ENCODE measurements at regions not wholly inside any gene's neighbourhood (a gene's known extent, or its start where the extent isn't known, plus 50 kb on each side); places are given as distances from the start of the nearest gene placed in this dataset.

GRCh38 chr9:88678008-88678407, 143.0 kb downstream of the NXNL2 start:
- no peaks in the 10 kb centered on the region for H3K27me3 Mint-ChIP-seq (ENCODE audit: unreplicated experiment)
- intact Hi-C loops (cut with micrococcal nuclease; ENCODE audit: unreplicated experiment): no loop called here
- no peaks in the 10 kb centered on the region for H3K9me3 Mint-ChIP-seq (ENCODE audit: low read depth, unreplicated experiment)
- BruUV-seq (replicated peaks): no TSS peak
- TF ChIP-seq CTCF (IDR thresholded peaks at IDR 0.05; ENCODE audit: unreplicated experiment): no peak
- no peaks in the 10 kb centered on the region for H3K4me1 Mint-ChIP-seq (ENCODE audit: low read depth, unreplicated experiment)
- no peak for DNase-seq
- no peak overlapping the region for H3K27ac Mint-ChIP-seq (ENCODE audit: unreplicated experiment)
- H3K4me3 Mint-ChIP-seq (ENCODE audit: low read depth, unreplicated experiment): no peak overlapping the region
- no peaks in the 10 kb centered on the region for H3K36me3 Mint-ChIP-seq (ENCODE audit: insufficient read depth, unreplicated experiment)
- CTCF ChIA-PET: no interaction called here

GRCh38 chr9:88678431-88678830, 143.5 kb downstream of the NXNL2 start:
- H3K9me3 Mint-ChIP-seq (ENCODE audit: low read depth, unreplicated experiment): no peaks in the 10 kb centered on the region
- TF ChIP-seq CTCF (IDR thresholded peaks at IDR 0.05; ENCODE audit: unreplicated experiment): no peak
- no peaks in the 10 kb centered on the region for H3K4me1 Mint-ChIP-seq (ENCODE audit: low read depth, unreplicated experiment)
- BruUV-seq (replicated peaks): no TSS peak
- intact Hi-C loops (cut with micrococcal nuclease; ENCODE audit: unreplicated experiment): no loop called here
- H3K27ac Mint-ChIP-seq (ENCODE audit: unreplicated experiment): no peak overlapping the region
- H3K4me3 Mint-ChIP-seq (ENCODE audit: low read depth, unreplicated experiment): no peak overlapping the region
- no peaks in the 10 kb centered on the region for H3K27me3 Mint-ChIP-seq (ENCODE audit: unreplicated experiment)
- CTCF ChIA-PET: no interaction called here
- no peak for DNase-seq
- no peaks in the 10 kb centered on the region for H3K36me3 Mint-ChIP-seq (ENCODE audit: insufficient read depth, unreplicated experiment)

DNA sequence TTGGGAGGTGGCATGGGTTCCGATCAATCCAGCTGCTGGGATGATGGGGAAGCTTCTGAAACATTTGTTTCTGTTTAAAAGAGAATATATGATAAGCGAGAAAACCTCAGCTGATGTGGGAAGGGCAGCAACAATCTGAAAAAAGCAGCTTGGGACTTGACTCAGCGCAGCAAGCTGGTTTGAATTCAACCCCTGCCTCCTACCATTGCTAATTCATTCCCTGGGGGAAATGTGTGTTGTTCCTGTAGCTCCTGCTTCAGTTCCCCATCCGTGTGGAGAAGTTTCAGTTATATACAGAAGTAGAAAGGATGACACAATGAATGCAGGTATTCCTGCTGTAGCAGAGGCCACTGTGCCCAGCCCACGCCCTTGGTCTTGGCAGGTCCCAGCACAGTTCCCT, 145.1 kb downstream of the NXNL2 start:
- TF ChIP-seq CTCF (IDR thresholded peaks at IDR 0.05; ENCODE audit: unreplicated experiment): no peak
- intact Hi-C loops (cut with micrococcal nuclease; ENCODE audit: unreplicated experiment): no loop called here
- Mint-ChIP-seq H3K36me3 (ENCODE audit: insufficient read depth, unreplicated experiment) (no peaks in the 10 kb centered on the region), H3K27ac (ENCODE audit: unreplicated experiment) (no peak overlapping the region), H3K9me3 (ENCODE audit: low read depth, unreplicated experiment) (no peaks in the 10 kb centered on the region), H3K4me3 (ENCODE audit: low read depth, unreplicated experiment) (no peak overlapping the region), H3K27me3 (ENCODE audit: unreplicated experiment) (no peaks in the 10 kb centered on the region), H3K4me1 (ENCODE audit: low read depth, unreplicated experiment) (no peaks in the 10 kb centered on the region)
- BruUV-seq (replicated peaks): no TSS peak
- CTCF ChIA-PET: no interaction called here
- DNase-seq: no peak

DNA sequence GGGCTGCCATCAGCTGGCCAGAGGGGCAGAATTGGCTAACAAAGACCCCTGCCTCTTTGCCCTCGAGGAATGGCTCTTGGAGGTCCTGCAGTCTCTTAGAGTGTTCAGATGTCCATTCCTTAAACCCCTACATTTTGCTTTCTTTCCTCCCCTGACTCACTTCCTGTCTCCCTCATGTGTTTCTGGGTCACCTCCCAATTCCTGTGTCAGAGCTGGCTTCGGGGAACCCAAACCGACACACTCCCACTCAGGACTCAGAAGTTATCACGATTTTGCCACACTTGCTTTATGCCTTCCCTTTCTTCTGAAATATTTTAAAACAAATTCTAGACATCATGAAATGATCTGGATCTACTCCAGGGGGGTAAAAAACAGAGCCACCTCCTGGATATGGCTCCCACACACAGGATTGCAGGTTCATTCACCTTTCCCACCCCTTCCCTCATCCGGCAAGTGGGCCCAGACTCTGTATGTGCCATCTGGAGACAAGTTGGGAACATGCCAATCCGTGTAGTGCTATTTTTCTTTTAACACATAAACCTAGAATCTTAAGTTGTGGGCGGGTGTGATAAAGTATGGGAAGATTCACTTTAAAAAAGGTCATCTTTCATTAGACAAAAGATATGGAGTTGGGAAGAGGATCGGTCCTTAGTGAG, 145.7 kb downstream of the NXNL2 start:
- CTCF ChIA-PET: no interaction called here
- H3K9me3 Mint-ChIP-seq (ENCODE audit: low read depth, unreplicated experiment): no peaks in the 10 kb centered on the region
- intact Hi-C loops (cut with micrococcal nuclease; ENCODE audit: unreplicated experiment): no loop called here
- no TSS peak for BruUV-seq (replicated peaks)
- no peaks in the 10 kb centered on the region for H3K36me3 Mint-ChIP-seq (ENCODE audit: insufficient read depth, unreplicated experiment)
- no peak for TF ChIP-seq CTCF (IDR thresholded peaks at IDR 0.05; ENCODE audit: unreplicated experiment)
- no peak overlapping the region for H3K4me3 Mint-ChIP-seq (ENCODE audit: low read depth, unreplicated experiment)
- no peaks in the 10 kb centered on the region for H3K27me3 Mint-ChIP-seq (ENCODE audit: unreplicated experiment)
- no peaks in the 10 kb centered on the region for H3K4me1 Mint-ChIP-seq (ENCODE audit: low read depth, unreplicated experiment)
- no peak for DNase-seq
- H3K27ac Mint-ChIP-seq (ENCODE audit: unreplicated experiment): no peak overlapping the region

Measured in Calu3 (cell line).